NCI-H1930 (cell line): ENCODE measurements at regions not wholly inside any gene's neighbourhood (a gene's known extent, or its start where the extent isn't known, plus 50 kb on each side); places are given as distances from the start of the nearest gene placed in this dataset.

Experiments used
- DNase-seq, 2 experiments: peaks; one replicate each; lab custom pipeline; 2025; lab: John Stamatoyannopoulos, UW

- no peak for DNase-seq
Observed at GRCh38 chr1:164310166-164310565, 248.8 kb upstream of the PBX1 start.

DNA sequence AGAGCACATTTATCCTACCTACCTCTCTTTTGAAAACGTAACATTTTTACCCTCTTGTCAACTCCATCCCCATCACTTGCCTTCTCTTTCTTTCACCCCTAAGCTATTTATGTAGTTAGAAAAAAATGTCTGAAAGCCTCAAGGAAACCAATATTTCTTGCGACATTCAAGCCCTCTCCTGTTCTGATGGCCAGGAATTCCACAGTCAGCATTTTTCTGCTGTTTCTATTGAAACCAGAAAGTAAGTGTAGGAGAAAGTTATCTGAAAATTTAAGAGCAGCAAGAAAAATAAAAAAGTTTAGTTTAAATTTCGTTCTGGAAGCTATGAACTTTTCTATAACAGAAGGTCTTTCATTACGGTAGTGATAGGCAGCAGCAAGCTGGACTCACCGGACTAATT, 247.6 kb upstream of the PBX1 start:
- no peak for DNase-seq

- DNase-seq, result no peak
Observed at GRCh38 chr1:164320790-164321731, 237.9 kb upstream of the PBX1 start.

DNA sequence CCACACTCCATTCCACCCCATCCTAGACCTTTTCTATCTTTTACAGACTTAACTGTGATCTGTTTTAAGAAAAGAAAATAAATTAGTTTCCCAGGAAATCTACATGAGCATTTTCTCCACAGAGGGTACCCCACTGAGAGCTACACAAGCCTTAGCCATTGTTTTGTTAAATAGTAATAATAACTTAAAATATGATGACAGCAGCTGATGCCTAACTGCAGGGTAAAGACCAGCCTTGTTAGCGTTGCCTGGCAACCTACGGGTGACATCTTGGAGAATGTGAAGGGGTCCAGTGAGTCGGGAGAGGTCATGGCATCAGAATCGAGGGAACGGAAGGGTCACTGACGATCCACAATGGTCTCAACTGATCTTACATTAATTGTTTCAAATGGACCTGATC, 233.2 kb upstream of the PBX1 start:
- no peak for DNase-seq

DNA sequence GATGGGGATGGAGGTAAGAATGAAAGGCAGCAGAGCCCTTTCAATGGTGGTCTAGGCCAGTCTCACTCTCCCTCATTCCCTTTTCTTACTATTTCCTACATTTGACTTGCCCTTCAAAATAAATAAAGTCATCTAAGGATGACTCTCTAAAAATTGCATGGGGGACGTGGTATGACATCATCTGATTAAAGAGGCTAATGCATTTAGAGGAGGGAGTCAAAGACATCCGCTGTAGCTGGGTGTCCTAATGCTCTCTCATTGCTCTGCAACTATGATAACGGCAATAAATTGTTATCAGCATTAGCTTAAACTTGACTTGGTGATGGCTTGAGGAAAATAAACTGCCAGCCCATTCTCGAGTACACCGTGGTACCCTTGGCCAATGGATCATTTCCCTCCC, 225.6 kb upstream of the PBX1 start:
- no peak for DNase-seq

DNA sequence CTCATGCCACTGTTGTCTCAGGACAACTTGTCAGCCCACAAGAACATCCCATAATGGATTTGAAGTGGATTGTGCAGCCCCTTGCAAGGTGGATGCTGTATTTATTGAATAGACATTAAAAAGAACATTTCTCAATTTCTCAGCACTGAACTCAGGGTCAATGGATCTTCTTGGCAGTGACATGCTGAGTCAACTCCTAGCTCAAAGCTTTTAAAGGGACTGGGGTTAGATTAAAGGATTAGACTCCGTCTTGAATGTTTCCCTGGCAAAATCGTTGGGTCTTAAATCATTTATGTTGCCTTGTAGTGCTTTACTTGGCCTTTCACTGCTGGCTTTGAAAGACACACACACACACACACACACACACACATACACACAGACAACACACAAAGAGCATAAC, 221.6 kb upstream of the PBX1 start:
- DNase-seq, result no peak

GRCh38 chr1:164337885-164338284, 221.1 kb upstream of the PBX1 start:
- DNase-seq, result no peak

DNA sequence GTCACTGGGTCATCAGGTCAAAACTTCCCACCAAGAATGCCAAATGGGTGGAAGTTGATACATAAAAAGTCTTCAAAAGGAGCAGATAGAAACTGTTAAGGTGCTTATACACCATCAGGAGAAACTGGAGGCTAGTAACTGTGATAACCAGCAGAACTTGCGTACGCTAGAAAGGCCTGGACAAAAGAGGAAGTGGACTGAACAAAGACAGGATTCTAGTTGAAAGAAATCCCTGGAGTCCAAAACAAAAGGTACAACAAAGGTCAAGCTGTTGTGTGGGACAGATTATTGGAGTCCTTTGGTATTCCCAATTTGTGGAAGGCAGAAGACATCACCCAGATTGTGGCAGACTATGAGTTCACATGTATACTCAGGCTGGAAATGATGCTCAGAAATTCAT, 215.8 kb upstream of the PBX1 start:
- no peak for DNase-seq

DNA sequence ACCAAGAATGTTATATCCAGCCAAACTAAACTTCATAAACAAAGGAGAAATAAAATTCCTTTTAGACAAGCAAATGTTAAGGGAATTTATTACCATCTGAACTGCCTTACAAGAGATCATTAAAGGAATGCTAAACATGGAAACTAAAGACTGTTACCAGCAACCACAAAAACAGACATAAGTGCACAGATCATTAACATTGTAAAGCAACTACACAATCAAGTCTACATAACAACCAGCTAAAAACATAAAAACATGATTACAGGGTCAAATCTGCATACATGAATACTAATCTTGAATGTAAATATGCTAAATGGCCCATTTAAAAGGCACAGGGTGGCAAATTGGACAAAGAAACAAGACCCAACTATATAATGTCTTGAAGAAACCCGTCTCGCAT, 211.0 kb upstream of the PBX1 start:
- no peak for DNase-seq

GRCh38 chr1:164356511-164356910, 202.5 kb upstream of the PBX1 start:
- no peak for DNase-seq

DNA sequence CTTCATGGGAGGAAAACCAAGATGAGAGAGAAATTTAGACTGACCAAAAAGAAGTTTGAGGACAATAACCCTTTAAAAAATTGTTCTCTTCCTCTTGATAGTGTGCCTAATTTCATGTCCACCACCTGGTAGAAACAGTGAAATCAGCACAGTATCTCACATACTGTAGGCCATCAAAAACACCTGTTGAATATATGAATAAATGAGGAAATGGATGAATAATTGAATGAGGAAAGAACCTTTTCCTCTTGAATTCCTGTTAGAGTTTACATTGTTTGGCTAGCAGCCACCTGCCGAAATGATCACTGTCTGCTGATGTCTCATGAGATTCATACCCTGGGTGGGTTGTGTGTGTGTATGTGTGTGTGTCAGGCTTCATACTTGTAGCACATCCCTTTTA, 198.7 kb upstream of the PBX1 start:
- no peak for DNase-seq

DNA sequence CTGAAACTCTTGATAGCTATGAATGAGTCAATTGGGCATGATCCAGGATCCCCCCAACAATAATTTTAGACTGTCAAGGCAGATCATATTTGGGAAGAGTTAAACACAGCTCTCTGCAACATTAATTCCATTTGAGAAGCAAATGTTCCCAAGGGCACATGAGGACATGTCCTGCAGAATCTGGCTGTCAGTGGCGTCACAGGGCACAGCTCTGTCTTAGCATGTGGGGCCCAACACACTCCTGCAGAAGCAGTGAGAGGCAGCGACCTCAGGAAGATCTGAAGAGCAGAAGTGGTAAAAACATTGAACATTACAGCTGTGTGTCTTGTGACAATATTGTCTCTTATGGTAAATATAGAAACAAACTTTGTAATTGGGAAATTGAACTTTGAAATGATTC, 197.1 kb upstream of the PBX1 start:
- DNase-seq, result no peak

GRCh38 chr1:164363980-164364379, 195.0 kb upstream of the PBX1 start:
- no peak for DNase-seq

DNA sequence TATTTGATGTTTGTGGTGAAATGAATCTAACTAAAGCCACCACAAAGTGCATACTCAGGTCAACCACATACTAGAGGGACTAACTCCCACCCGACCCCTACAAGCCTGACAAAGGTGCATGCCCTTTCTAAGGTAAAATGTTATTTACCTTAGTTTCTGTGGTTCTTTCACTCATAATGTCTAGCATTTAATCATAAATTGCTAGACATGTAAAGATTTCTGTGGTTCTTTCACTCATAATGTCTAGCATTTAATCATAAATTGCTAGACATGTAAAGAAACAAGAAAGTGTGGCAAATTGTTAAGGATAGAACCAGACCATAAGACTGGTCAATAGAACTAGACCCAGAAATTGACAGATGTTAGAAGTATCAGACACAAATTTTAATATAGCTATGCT, 193.0 kb upstream of the PBX1 start:
- DNase-seq, result no peak

DNA sequence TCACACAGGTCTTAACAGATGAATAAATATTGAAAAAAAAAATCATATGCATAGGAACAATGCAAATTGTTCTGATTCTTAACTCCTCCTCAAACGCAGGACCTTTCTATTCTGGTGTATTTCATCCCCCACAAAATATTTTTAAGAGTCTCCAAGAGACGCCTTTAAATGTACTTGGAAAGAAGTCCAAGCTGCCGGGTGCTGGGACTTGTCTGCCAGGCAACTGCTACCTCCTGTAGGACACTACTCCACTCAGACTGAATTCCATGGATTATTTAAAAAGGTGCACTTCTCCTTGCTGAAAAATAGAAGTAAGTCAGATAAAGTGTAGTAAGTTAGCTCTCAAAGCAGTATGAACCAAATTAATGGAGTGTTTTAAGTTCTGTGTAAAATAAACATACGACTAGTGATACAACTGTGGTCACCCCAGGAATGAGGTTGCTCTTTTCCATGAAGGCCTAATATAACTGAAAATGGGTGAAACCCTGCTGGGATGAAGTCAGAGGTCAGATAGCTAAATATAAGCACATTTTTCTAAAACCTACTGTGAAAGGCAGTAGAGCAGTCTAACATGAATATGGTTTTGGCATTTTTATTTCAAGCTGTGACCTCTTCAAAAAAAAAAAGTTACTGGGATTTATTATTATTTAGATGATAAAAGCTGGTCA, 189.2 kb upstream of the PBX1 start:
- DNase-seq, result no peak

- no peak for DNase-seq
Observed at GRCh38 chr1:164380893-164381292, 178.1 kb upstream of the PBX1 start.

GRCh38 chr1:164382384-164382783, 176.6 kb upstream of the PBX1 start:
- DNase-seq, result no peak

- DNase-seq, result no peak
Observed at GRCh38 chr1:164384262-164384661, 174.7 kb upstream of the PBX1 start.

DNA sequence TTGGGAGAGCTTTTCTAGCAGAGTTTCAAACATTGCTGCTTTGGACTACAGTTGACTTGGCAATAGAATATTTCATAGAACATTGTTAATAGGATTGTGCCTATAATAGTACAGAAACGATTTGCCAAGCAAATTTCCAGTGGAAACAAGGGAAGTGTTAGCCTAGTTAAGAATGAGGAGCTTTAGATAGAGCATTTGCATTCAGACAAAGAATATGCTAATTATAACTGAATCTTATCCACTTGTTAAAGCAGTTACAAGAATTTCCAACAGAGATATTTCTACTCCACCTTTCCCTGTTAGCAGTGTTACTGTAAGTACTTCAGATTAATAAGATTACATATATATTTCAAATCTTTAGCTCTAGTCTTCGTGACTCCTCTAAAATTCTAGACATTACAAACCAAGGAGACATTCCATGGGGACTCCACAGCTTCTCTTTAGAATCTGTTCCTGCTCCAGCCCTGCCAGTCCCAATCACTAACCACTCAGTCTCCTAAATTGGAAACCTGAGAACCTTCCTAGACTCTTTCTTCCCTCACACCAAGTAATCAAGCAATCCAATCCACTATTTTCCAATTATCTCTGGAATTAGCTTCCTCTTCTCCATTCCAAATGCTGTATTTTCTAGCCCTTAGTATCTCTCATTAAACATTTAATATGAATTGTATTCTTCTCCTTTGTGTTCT, 141.8 kb upstream of the PBX1 start:
- no peak for DNase-seq

DNA sequence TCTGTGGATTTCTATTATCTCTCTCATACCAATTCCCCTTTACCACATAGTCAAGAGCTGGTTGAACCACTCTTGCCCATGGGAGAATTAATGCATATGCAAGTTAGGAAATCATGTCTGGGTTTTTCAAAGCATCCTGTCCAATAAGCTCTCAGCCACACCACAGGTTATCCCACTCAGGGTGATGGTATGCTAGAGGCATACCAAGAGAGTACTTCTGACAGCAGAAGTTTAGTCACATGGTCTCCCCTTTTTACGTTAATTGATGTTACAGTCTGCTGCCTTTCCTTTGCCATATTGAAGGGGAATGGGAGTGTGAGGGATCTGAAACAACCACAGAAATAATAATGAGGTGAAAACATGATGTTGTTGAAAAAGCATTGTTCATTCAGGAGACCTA, 135.8 kb upstream of the PBX1 start:
- DNase-seq, result no peak

GRCh38 chr1:164433141-164433817, 125.7 kb upstream of the PBX1 start:
- no peak for DNase-seq

GRCh38 chr1:164433818-164434170, 125.2 kb upstream of the PBX1 start:
- no peak for DNase-seq
